ENCODE measurements at regions not wholly inside any gene's neighbourhood (a gene's known extent, or its start where the extent isn't known, plus 50 kb on each side); places are given as distances from the start of the nearest gene placed in this dataset.
A peak's percentile ranks its signal among the peaks of the same experiment; 100 is the strongest.

DNA sequence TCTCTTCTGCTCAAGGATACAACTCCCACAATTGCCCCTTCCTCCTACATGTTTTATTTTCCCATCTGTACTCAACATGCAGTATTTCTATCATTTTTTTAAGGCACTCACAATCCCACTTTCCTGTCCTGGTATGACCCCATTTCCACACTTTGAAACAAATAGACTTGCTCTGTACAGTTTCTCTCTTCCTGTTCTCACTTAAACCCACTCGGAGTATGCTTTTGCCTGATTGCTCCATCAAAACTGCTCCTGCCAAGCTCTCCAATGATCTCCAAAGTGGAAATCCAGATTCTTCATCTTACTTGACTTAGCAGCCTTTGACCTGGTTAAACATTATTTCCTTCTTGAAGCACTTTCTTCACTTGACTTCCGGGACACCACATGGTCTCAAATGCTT lies 384.5 kb downstream of the SEC23A start:
- DNase-seq (peak in 1 of 4 donors; percentile 6), ATAC-seq (peak; percentile 38)
- no peaks in the 10 kb centered on the region for H3K36me3 ChIP-seq
- H3K9me3 ChIP-seq: no peaks in the 10 kb centered on the region
- H3K4me3 ChIP-seq: no peak overlapping the region
- intact Hi-C loops (cut with DNase I): no loop called here
- H3K27ac ChIP-seq: no peak overlapping the region
- TF ChIP-seq, protein P1, sequence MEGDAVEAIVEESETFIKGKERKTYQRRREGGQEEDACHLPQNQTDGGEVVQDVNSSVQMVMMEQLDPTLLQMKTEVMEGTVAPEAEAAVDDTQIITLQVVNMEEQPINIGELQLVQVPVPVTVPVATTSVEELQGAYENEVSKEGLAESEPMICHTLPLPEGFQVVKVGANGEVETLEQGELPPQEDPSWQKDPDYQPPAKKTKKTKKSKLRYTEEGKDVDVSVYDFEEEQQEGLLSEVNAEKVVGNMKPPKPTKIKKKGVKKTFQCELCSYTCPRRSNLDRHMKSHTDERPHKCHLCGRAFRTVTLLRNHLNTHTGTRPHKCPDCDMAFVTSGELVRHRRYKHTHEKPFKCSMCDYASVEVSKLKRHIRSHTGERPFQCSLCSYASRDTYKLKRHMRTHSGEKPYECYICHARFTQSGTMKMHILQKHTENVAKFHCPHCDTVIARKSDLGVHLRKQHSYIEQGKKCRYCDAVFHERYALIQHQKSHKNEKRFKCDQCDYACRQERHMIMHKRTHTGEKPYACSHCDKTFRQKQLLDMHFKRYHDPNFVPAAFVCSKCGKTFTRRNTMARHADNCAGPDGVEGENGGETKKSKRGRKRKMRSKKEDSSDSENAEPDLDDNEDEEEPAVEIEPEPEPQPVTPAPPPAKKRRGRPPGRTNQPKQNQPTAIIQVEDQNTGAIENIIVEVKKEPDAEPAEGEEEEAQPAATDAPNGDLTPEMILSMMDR (IDR thresholded peaks at IDR 0.05): no peak
- no peaks in the 10 kb centered on the region for H3K27me3 ChIP-seq
- H3K4me1 ChIP-seq: no peaks in the 10 kb centered on the region

DNA sequence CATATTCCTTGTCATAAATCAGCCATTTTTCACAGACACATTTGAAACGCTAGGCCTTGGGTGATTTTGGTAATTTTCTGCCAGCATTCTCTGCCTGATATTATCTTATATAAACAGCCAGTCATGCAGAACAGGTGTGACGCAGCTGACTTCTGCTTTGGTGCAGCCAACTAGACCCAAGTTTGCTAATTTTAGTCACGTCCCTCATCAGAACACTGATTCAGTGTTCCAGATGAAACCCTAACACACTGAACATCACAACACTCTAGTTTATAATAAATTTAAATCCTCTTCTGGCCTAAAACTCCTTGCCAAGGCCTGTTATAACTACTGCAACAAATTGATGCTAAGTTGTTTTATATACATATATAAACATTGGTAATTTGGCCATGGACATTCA lies 386.1 kb downstream of the SEC23A start:
- intact Hi-C loops (cut with DNase I): no loop called here
- TF ChIP-seq, protein P1 (IDR thresholded peaks at IDR 0.05): no peak
- no peaks in the 10 kb centered on the region for H3K4me1 ChIP-seq
- no peaks in the 10 kb centered on the region for H3K36me3 ChIP-seq
- H3K9me3 ChIP-seq: no peaks in the 10 kb centered on the region
- peak in 2 of 4 donors; percentile 20 to 33 for DNase-seq
- H3K27ac ChIP-seq: no peak overlapping the region
- no peaks in the 10 kb centered on the region for H3K27me3 ChIP-seq
- ATAC-seq: no peak
- H3K4me3 ChIP-seq: no peak overlapping the region

GRCh38 chr14:38710881-38711280 lies 392.2 kb downstream of the SEC23A start:
- TF ChIP-seq, protein P1 (IDR thresholded peaks at IDR 0.05): no peak
- Histone ChIP-seq H3K4me3 (no peak overlapping the region), H3K36me3 (no peaks in the 10 kb centered on the region), H3K9me3 (no peaks in the 10 kb centered on the region), H3K4me1 (no peaks in the 10 kb centered on the region), H3K27ac (no peak overlapping the region), H3K27me3 (no peaks in the 10 kb centered on the region)
- ATAC-seq (no peak), DNase-seq (no peak)
- intact Hi-C loops (cut with DNase I): no loop called here

- Histone ChIP-seq H3K27me3 (no peaks in the 10 kb centered on the region), H3K4me3 (no peak overlapping the region), H3K36me3 (no peaks in the 10 kb centered on the region), H3K9me3 (no peaks in the 10 kb centered on the region), H3K27ac (no peak overlapping the region), H3K4me1 (no peaks in the 10 kb centered on the region)
- no peak for ATAC-seq
- intact Hi-C loops (cut with DNase I): no loop called here
- TF ChIP-seq, protein P1 (IDR thresholded peaks at IDR 0.05): no peak
- DNase-seq: no peak
Measured at GRCh38 chr14:38710196-38710595, 392.8 kb downstream of the SEC23A start.

- intact Hi-C loops (cut with DNase I): no loop called here
- TF ChIP-seq, protein P1 (IDR thresholded peaks at IDR 0.05): no peak
- no peaks in the 10 kb centered on the region for H3K9me3 ChIP-seq
Measured at GRCh38 chr14:38705220-38705619, 397.8 kb downstream of the SEC23A start.

More at GRCh38 chr14:38705220-38705619, 397.8 kb downstream of the SEC23A start:
- no peaks in the 10 kb centered on the region for H3K27me3 ChIP-seq
- H3K27ac ChIP-seq: no peak overlapping the region
- no peak overlapping the region for H3K4me3 ChIP-seq
- ATAC-seq (no peak), DNase-seq (no peak)
- H3K4me1 ChIP-seq: no peaks in the 10 kb centered on the region
- H3K36me3 ChIP-seq: no peaks in the 10 kb centered on the region

Data from left lung (tissue), 4 donors.